ENCODE measurements at regions not wholly inside any gene's neighbourhood (a gene's known extent, or its start where the extent isn't known, plus 50 kb on each side); places are given as distances from the start of the nearest gene placed in this dataset.
"Not testable (repeated sequence)": the region's sequence is repeated elsewhere in the genome, so short reads cannot be mapped to it uniquely, and the experiment has no call there.

DNA sequence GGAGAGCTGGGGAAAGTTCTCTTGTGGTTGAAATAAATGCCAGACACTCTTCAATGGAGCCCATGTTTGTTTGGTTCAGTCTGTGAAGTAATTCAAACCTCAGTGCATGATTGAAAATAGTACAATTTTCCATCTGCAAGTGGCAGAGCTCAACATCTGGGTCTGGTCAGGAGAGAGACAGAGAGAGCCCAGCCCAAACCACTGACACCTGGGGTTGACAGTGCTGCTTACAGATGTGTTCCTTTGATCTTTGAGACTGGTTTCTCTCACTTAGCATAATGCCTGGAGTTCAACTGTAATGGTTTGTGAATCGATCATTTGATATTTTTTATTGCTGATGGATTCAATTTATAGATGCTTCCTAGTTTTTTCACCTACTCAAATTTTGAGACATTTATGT is 137.3 kb upstream of the POTEB2 start:
- not testable (repeated sequence) for TF ChIP-seq SP1, FOXA2, JUND, YY1 (IDR thresholded peaks at IDR 0.05)
- TF ChIP-seq, protein P1, sequence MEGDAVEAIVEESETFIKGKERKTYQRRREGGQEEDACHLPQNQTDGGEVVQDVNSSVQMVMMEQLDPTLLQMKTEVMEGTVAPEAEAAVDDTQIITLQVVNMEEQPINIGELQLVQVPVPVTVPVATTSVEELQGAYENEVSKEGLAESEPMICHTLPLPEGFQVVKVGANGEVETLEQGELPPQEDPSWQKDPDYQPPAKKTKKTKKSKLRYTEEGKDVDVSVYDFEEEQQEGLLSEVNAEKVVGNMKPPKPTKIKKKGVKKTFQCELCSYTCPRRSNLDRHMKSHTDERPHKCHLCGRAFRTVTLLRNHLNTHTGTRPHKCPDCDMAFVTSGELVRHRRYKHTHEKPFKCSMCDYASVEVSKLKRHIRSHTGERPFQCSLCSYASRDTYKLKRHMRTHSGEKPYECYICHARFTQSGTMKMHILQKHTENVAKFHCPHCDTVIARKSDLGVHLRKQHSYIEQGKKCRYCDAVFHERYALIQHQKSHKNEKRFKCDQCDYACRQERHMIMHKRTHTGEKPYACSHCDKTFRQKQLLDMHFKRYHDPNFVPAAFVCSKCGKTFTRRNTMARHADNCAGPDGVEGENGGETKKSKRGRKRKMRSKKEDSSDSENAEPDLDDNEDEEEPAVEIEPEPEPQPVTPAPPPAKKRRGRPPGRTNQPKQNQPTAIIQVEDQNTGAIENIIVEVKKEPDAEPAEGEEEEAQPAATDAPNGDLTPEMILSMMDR (IDR thresholded peaks at IDR 0.05; ENCODE audit: low read depth, low read length, missing input control), result not testable (repeated sequence)
- TF ChIP-seq, protein P2, sequence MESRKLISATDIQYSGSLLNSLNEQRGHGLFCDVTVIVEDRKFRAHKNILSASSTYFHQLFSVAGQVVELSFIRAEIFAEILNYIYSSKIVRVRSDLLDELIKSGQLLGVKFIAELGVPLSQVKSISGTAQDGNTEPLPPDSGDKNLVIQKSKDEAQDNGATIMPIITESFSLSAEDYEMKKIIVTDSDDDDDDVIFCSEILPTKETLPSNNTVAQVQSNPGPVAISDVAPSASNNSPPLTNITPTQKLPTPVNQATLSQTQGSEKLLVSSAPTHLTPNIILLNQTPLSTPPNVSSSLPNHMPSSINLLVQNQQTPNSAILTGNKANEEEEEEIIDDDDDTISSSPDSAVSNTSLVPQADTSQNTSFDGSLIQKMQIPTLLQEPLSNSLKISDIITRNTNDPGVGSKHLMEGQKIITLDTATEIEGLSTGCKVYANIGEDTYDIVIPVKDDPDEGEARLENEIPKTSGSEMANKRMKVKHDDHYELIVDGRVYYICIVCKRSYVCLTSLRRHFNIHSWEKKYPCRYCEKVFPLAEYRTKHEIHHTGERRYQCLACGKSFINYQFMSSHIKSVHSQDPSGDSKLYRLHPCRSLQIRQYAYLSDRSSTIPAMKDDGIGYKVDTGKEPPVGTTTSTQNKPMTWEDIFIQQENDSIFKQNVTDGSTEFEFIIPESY (IDR thresholded peaks at IDR 0.05), result not testable (repeated sequence)
- TF ChIP-seq, protein P3, sequence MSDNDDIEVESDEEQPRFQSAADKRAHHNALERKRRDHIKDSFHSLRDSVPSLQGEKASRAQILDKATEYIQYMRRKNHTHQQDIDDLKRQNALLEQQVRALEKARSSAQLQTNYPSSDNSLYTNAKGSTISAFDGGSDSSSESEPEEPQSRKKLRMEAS (IDR thresholded peaks at IDR 0.05), result not testable (repeated sequence)

Data from liver (tissue), 3 donors.